ENCODE measurements at regions not wholly inside any gene's neighbourhood (a gene's known extent, or its start where the extent isn't known, plus 50 kb on each side); places are given as distances from the start of the nearest gene placed in this dataset.
"Not testable (repeated sequence)": the region's sequence is repeated elsewhere in the genome, so short reads cannot be mapped to it uniquely, and the experiment has no call there.

DNA sequence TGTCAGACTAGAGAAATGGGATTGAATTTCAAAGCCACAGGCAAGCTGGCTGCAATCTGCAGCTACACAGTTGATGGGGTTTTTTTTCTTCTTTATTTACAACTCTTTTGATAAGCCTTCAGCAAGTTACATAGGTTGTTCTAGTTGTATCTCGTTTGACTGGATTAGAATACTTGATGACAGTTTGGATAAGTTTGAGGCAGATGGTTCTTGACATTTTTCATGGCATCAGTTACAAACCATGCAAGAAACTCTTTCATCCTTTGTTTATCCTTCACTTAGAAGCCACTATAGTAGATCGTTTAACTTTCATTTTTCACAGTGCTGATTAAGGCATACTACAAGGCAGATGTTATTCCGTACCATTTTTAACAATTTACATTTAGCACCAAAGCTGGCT is 238.9 kb downstream of the TOX3 start:
- DNase-seq, result no peak

DNA sequence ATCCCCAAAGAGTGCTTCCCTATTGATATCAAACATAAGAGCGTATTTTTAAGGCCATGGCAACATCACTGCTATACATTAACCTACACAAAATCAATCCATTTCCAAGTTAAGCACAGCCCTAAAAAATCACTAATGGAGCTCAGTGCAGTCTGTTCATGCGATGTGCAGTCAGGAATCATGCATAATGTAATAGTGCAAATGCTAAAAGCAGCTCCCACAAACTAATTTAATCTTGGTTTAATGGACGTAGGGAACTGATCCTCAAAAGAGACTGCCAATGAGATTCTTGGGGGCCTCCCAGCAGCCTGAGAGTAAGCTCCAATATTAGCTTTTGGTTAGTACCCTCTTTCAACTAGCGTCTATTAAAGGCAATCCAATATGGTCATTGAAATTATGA is 245.9 kb downstream of the TOX3 start:
- no peak for DNase-seq

DNA sequence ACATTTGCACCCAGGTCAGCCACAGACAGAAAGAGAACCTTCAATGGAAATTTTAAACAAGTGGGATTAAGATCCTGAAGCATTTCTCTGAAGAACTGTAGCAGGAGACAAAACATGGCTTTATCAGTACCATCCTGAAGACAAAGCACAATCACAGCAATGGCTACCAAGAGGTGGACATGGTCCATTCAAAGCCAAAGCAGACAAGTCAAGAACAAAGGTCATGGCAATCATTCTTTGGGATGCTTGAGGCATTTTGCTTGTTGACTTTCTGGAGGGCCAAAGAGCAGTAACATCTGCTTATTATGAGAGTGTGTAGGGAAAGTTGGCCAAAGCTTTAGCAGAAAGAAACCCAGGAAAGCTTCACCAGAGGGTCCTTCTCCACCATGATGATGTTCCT is 248.2 kb downstream of the TOX3 start:
- no peak for DNase-seq

DNA sequence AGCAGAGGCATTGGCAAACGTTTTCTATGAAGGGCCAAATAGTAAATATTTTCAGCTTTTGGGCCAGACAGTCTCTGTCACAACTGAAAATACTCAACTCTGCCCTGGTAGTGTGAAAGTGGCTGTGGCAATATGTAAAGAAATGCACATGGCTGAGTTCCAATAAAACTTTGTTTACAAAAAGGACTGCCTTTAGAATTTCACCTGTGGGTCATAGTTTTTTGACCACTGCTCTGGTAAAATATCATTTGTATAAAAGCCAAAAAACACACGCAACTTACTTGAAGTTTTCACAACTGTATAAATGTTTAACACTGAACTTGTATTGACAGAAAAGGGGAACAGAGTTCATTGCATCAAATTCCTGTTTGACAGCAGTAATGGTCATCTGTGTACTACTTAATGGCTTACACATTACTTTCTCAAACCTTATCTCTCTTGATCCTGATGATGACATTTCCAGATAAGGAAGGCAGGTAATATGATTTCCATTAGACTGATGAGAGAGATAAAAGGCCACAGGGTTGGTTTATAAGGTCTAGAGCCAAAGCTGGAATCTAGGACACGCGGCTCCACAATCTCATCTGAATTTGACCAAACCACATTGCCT is 250.1 kb downstream of the TOX3 start:
- not testable (repeated sequence) for DNase-seq

DNA sequence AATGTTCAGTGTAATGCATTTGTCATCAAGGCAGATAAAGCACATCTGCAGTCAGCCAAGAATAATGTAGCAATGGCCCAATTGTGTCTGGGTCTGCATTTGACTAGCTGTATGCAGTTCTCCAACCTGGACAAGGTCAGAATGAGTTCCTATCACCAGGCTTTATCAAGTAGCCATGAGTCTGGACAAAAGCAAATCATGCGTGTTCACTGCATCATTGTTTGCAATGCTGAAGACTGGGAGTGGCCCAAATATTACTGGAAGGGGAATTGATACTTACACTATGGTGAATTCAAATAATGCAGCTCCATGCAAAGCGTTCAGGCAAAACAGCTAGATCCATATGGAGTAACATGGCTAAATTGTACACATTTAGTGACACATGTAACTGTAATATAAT is 250.9 kb downstream of the TOX3 start:
- DNase-seq, result no peak

DNA sequence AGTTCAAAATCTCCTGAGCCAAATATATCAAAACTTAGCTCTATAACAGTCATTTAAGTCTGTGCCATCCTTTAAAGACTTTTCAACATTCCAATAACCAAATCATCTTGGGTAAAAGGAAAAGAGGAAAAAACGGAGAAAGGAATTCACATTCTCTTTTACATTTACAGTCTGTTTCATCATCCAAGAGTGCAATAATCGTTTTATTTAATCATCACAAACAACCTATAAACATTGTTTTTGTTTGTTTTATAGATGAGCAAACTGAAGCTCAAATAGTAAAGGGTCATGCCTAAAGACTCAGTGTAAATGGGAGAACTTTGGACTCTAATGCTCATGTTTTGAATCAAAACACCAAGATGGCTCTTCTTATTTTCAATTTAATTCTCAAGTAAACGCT is 252.3 kb downstream of the TOX3 start:
- DNase-seq, result no peak

DNA sequence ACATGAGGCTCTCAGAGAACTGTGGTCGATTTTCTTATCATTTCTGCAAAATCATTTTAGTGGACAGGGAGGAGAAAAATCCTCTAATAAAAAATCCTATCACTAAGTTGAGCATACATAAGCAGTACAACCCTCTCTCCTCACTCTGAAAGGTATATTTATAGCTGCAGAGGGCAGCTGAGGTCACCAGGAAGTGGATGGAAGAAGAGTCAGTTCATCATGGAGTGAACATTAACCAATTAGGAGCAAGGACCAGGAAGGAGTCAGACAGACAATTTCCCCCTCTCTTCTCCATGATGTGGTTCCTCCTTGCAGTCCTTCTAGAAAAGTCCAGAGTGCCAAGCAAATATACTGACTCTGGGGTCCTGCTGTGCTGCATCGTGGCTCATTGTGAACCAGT is 253.7 kb downstream of the TOX3 start:
- no peak for DNase-seq

DNA sequence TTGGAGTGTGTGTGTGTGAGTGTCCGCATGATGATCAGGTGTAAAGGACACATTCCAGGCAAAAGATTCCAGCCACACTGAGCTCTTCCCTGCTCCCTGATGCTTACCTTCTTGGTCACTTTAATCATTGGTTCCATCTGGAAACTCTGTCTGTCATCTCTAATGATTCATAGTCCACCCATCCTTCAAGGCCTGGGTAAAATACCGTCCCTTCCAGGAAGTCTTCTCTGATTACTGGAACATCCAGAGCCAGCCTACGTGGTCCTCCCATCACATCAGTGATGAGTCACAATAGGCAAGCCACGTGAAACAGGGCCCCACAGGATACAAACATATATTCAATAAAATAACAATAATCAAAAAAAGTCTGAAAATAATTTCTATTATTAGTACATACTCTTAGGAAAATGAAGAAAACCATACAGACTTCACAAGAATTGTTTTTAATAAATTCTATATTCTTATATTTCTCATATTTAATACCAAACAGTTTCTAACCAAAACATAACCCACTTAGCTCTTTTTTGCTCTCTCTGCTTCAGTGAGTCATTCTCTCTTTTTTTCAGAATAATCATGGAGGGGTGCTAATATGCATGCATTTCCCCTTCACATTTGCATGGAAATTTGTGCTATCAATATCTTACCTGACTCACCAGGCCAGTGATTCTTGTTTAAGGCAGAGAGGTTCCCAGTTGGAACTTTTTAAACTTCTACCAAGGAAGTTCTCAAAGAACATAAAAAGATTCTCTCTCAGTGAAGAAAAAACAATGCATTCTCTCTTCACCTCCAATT is 263.2 kb downstream of the TOX3 start:
- DNase-seq, result no peak

DNA sequence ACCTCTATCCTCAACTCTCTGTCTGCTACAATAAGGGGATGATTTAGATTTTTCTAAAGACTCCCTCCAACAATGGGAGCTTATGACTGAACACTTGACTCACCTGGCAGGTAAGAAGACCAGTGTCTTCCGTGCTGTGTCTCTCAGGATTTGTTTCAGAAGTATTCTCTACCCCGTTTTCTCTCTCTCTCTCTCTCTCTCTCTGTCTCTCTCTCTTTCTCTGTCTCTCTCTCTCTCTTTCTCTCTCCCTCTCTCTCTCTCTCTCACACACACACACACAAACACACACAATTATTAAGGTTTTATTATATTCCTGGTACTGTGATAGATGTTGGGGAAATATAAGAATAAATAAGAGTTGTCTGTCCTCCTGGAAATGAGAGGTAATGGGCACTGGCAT is 263.9 kb downstream of the TOX3 start:
- no peak for DNase-seq

DNA sequence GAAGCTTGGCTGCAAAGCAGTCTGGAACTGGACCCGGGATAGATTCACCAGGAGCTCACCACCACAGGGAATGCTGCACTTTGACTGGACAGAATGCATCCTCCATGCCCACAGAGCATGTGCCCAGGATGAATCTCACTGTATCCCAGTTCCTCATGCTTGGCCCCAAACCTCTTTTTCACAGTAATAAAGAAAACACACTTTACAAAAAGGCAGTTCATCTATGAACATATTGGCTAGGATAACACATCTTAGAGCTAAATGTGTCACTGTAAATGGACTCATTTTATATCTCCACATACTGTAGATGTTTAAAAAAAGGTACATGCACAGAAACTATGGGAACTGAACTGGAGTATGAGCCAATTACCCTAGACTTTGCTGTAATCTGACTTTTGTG is 266.9 kb downstream of the TOX3 start:
- DNase-seq, result no peak

DNA sequence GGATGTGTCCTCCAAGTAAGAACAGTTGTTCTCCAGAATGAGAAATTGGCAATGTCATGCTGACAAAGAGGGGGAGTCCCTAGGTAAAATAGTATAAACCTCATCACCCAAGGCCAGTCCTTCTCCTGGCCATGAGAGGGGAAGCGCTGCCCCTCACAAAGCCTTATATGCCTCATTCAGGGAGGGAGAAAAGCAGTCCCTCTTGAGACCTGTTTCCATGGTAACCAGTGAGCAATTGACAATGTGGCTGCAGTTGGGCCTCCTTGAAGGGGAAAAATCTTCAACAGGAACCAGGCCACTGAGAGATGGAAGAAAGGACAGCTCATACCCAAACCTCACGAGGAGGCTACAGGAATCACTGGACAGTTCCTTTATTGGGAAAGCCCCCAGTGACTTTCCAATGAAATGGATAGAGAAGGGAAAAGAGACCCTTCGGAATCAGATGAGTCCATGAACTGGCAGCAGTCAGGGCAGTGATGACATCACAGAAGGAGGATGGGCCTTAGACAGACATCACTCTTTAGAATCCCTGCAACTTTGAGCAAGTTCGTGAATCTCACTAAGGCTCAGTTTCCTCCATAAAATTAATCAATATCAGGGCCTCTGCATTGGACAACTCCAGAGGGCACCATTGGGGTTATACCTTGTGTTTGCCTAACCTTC is 275.7 kb downstream of the TOX3 start:
- no peak for DNase-seq

DNA sequence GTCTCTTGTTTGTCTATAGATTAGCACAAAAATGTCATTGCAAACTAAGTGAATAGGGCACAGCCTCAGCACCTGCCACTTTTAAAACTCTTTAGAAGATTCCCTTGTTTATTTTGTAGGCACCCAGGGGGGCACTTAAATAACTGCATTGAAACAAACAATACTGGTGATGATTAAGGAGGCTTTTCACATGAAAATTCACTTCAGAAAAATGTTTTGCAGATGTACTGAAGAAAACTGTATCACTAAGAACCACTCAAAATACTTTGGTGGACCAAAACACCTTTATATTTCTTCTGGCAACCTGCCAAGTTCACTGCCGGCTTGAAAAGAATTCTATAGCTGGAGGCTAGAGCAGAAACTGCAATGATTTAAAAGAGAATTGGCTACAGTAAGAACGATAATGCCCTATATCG is 281.5 kb downstream of the TOX3 start:
- no peak for DNase-seq

DNA sequence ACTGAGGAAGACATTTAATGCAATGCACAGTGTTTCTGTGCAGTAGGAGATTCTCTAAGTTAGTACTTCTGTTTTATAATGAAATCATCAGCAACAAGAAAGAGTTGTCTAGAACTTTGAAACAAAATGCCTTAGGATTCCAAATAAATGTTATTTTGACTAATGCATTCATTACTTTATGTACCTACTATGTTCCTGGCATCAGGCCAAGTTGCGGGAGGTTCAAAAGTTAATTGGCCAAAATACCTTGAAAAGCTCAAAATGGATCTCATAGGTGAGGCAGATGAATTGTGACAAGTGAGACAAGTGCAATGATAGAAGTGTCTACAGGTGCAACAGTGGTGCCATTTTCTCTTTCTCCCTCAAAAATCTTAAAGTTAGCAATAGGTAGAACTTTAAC is 289.4 kb downstream of the TOX3 start:
- DNase-seq, result no peak

DNA sequence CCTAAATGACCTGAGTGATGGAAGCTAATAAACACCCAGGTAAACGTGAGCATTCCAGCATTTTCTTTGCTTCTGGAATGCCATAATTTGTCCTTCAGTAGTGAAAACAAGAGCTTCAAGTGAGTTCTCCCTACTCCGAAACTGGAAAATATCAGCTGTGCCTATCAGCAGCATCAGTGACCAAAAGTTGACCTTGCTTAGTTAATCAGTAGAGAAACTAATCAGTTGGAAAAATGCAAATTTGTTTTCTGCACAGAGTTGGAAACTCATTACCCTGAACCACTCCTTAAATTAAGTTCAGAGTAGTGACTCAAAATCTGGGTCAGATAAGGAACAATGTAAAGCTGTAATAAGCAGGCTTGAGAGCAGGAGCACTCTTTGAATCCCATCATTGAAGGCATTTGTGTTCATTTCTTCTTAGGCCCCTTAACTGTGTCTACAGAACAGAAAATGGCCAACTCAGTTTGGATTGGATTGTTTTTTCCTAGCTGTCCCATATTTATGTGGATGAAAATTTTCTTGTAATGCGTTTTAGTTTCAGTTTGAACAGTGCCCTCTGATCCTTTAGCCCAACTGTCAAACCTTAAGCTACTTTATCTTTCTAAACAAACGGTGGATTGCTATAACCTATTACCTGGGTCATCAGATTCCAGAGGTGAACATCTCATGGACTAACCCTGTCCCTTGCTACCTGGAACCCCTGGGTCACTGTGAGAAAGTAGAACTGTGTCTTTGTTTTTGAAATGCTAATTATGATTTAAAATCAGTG is 290.4 kb downstream of the TOX3 start:
- no peak for DNase-seq

DNA sequence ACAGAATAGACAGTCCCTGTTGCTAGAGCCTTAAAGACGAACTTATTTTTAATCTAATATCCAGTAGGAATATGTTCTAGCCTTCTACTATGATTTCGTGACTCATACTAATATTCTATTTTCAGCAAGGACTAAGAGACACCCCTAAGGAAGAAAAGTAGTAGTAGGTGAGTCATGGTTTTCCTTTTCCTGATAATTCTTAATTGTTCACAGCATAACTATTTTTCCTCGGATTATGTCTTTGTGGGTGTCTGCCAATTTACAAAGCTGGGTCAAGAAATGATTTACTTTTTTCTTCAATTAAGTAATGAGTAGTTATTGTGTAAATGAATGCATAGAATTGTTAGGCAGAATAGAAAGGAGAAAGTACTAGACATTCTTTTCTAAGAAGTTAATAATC is 292.2 kb downstream of the TOX3 start:
- no peak for DNase-seq

DNA sequence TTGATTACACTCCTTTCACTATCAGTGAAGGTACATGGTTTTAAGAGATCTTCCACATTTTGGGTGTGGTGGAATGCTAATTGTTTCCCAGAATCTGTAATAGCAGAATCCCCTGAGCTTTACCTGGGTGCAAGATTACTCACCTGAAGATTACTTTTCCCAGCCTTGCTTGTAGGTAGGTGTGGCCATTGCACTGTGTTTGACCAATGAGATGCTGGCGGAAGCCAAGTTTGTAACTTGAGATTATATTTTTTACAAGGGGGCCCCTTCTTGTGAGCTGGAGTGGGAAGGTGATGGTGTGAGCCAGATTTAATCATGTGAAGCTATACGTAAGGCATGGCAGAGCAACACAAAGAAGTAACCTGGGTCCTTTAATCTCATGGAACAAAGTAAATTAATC is 294.3 kb downstream of the TOX3 start:
- no peak for DNase-seq

DNA sequence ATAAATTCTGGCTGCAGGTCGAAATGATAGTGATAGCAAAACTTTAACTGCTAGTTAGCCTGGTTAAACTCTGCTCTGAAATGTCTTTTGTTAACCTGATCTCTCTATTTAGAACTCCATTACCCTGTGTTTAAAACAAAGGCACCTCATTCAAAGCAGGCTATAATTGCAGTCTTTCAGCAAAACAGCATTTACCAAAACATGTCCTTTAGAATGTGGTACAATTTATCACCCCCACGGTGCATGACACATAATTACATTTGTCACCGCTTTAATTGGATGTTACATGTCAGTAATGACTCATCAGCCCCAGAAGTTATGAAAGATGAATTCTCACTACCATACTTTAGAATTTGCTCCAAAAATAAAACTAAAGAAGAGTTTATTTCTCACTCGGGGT is 295.4 kb downstream of the TOX3 start:
- no peak for DNase-seq

DNA sequence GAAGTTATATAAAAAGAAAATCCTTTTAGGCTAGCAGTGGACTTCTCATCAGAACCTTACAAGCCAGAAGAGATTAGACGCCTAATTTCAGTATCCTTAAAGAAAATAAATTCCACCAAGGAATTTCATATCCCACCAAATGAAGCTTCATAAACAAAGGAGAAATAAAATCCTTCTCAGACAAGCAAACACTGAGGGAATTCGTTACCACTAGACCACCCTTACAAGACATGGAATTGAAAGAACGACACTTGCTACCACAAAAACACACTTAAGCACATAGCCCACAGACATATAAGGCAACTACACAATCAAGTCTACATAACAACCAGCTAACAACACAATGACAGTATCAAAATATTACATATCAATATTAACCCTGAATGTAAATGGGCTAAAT is 299.2 kb downstream of the TOX3 start:
- DNase-seq, result no peak

DNA sequence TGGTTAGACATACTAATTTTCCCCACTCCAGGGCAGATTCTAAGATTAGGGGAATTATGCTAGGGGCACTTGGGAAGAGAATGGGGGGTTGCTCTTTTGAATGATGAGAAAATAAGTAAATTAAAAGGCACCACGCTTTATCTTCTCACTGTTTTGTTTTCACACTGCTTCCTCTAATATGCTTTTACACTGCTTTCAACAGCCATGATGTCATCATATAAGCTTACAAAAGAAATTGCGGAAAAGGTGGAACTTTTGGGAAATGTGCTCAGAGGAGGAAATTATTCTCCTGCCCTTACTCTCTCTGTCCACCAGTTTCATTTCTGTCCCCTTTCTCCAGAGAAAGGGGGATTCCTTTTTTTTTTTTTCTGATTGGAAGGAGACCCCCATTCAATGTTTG is 308.2 kb downstream of the TOX3 start:
- DNase-seq, result no peak

DNA sequence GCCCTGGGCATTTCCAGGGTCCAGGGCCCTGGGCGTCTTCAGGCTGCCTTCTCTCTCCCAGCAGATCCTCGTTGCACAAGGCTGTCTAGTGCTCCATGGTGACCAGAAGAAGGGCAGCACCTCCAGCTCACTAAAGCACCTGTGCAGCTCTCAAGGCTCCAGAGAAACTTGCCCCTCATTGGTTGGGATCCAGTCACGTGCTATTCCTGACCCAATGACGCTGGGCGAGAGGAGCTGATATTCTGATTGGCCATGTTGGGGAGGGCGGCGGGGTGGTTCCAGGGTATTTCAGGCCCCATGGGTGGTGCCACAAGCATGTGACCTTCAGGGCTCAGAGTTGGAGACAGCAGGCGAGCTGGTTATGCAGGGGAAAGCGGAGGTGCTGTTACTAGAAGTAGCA is 309.1 kb downstream of the TOX3 start:
- DNase-seq, result no peak

DNA sequence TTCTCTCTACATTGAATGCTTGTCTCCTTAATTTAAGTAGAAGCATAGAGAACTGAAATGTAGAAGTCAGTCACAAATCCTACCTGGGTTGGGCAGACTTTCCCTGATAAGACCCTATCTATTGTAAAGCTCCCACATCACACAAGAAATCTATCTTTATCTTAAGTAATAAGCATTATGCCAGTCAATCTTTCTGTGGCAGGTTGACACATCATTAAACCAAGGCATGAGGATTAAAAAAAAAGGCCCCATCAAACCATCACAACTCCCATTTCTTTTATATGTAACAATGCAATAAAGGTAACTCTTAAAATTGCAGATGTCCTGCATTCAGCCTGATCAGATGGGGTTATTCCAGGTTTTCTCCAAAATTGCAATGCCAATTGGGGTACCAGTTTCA is 311.8 kb downstream of the TOX3 start:
- no peak for DNase-seq

DNA sequence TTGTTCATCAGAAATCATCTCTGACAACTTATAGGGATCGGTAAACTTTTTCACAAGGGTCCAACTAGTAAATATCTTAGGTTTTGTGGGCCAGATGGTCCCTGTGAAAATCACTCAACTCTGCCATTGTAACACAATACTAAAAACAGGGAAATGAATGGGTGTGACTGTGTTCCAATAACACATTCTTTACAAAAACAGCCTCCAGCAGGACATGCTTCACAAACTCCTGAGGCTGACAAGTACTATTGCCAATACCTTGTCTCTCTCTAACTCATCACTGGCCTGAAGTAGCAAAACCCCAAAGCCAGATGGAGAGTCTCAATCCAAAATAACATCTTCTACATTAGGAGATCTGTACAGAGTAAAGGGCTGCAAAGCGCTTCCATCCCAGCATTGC is 312.3 kb downstream of the TOX3 start:
- no peak for DNase-seq

DNA sequence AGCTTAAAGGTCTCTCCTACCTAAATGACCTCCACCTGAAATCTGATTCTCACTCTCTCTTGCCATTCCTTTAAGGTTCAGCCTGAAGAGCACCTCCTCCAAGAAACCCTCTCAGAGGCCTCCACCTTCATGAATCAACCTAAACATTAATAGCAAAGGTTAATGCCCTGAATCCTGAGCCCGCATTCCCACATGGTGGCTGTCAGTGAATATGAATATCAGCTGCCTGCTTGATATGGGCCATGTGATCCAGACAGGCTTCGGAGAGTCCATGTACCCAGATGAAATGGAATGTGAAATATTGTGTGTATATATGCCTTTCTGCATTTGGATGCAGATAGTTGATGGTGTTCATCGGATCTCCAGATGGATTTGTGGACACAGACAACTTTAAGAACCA is 317.5 kb downstream of the TOX3 start:
- no peak for DNase-seq

DNA sequence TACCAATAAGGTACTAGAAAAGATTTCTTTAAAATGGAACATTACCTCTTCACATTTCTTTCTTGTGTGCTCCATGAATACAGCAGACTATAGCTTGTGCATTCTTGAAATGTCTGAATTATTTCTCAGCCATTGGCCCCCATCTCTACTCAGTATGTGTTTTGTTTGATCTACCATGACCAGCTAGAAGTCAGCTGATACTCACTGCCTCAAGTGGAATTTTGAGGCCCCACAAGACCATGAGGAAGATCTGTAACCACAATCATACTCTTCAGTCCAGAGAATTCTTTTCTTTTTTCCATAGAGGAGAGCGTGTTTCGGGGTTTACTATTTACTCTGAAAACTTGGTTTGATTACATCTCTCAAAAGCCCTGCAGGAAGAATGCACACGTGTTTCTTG is 319.1 kb downstream of the TOX3 start:
- DNase-seq, result no peak
